GM23338 (cell line): ENCODE measurements at regions not wholly inside any gene's neighbourhood (a gene's known extent, or its start where the extent isn't known, plus 50 kb on each side); places are given as distances from the start of the nearest gene placed in this dataset.

Source experiments
- CTCF ChIP-seq, 2 experiments: fragments of 200-600 bp in 1 of 2; sonication (generic) in 1 of 2; conservative IDR thresholded peaks; 2 replicates each; pipeline versions ENCODE4 v1.5.1 to v1.6.1; 2016 to 2017; ENCODE audit warnings: antibody characterized with exemption in 2 of 2, low read depth in 2 of 2, mild to moderate bottlenecking in 2 of 2, moderate library complexity in 1 of 2
- EZH2 ChIP-seq: fragments of 200-600 bp; sonication (generic); IDR thresholded peaks from one replicate; pipeline ENCODE4 v1.8.0; 2017; ENCODE audit warnings: antibody characterized with exemption, mild to moderate bottlenecking, low read depth; ENCODE audit not compliant: unreplicated experiment
- EZH2phosphoT487 ChIP-seq: fragments of 200-600 bp; sonication (generic); IDR thresholded peaks from one replicate; pipeline ENCODE4 v1.8.1; 2018; ENCODE audit warnings: antibody characterized with exemption; ENCODE audit not compliant: unreplicated experiment
- POLR2AphosphoS5 ChIP-seq: IDR thresholded peaks from 2 replicates; pipeline ENCODE4 v1.6.1; 2016; ENCODE audit warnings: antibody characterized with exemption, low read depth
- REST ChIP-seq: IDR thresholded peaks from one replicate; pipeline ENCODE4 v1.6.1; 2018; ENCODE audit warnings: antibody characterized with exemption; ENCODE audit not compliant: unreplicated experiment

- TF ChIP-seq CTCF (conservative IDR thresholded peaks at IDR 0.05; ENCODE audit: low read depth in 2 of 2) (no peak), EZH2 (no peak), EZH2phosphoT487 (no peak), POLR2AphosphoS5 (no peak), REST (no peak)
These were observed 140.9 kb downstream of the TFCP2L1 start for GRCh38 chr2:121144111-121144510.
